ENCODE measurements at regions not wholly inside any gene's neighbourhood (a gene's known extent, or its start where the extent isn't known, plus 50 kb on each side); places are given as distances from the start of the nearest gene placed in this dataset.

DNA sequence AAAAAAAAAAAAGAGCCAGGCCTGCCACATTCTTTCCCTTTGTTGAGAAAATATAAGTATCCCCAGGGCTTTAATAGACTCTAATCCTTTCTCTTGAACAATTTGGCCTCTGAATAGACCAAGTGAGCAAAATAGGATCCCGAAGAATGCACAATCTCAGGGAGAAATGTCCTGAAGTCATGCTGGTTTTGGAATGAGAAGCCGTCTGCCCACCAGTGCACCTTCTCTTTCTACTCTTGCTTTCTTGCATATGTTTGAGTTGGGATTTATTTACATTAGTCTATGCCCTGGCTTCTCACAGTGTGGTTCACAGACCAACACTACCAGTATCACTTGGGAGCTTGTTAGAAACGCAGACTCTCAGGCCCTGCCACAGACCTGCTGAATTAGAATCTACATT, 153.0 kb downstream of the ZNF621 start:
- TF ChIP-seq, protein P1, sequence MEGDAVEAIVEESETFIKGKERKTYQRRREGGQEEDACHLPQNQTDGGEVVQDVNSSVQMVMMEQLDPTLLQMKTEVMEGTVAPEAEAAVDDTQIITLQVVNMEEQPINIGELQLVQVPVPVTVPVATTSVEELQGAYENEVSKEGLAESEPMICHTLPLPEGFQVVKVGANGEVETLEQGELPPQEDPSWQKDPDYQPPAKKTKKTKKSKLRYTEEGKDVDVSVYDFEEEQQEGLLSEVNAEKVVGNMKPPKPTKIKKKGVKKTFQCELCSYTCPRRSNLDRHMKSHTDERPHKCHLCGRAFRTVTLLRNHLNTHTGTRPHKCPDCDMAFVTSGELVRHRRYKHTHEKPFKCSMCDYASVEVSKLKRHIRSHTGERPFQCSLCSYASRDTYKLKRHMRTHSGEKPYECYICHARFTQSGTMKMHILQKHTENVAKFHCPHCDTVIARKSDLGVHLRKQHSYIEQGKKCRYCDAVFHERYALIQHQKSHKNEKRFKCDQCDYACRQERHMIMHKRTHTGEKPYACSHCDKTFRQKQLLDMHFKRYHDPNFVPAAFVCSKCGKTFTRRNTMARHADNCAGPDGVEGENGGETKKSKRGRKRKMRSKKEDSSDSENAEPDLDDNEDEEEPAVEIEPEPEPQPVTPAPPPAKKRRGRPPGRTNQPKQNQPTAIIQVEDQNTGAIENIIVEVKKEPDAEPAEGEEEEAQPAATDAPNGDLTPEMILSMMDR (IDR thresholded peaks at IDR 0.05): no peak
- TF ChIP-seq POLR2A (IDR thresholded peaks at IDR 0.05) (no peak), POLR2AphosphoS5 (IDR thresholded peaks at IDR 0.05) (no peak)

Data from breast epithelium (tissue), 3 donors.